ENCODE measurements at regions not wholly inside any gene's neighbourhood (a gene's known extent, or its start where the extent isn't known, plus 50 kb on each side); places are given as distances from the start of the nearest gene placed in this dataset.

DNA sequence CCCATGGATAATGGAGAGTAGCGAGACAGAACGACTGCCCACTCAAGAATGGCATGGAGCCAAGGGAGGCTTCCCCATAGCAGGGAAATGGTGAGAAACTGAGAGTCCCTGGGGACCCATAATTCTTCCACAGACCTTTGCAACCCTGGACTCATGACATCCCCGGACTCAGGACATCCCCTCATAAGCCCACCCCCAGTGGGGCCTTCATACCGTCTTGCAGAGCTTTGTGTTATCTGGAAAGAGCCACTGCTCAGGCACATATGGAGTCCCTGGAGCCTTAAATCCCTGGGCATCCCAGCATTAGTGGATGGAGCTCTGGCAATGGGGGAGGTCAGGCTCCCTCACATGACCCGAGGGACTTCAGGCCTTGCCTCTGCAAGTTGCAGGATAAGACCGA, 865.4 kb upstream of the ARRDC3 start:
- H3K4me2 ChIP-seq (ENCODE audit: low read length), result no peak overlapping the region
- H3K36me3 ChIP-seq (ENCODE audit: insufficient read depth, low read length), result no peaks in the 10 kb centered on the region
- CTCF ChIA-PET (ENCODE audit: unreplicated experiment), result no interaction called here
- H2AFZ ChIP-seq (ENCODE audit: low read length), result no peak overlapping the region
- no peak for TF ChIP-seq EZH2phosphoT487 (IDR thresholded peaks at IDR 0.05; ENCODE audit: borderline replicate concordance, low read depth, low read length)
- TF ChIP-seq, protein P1, sequence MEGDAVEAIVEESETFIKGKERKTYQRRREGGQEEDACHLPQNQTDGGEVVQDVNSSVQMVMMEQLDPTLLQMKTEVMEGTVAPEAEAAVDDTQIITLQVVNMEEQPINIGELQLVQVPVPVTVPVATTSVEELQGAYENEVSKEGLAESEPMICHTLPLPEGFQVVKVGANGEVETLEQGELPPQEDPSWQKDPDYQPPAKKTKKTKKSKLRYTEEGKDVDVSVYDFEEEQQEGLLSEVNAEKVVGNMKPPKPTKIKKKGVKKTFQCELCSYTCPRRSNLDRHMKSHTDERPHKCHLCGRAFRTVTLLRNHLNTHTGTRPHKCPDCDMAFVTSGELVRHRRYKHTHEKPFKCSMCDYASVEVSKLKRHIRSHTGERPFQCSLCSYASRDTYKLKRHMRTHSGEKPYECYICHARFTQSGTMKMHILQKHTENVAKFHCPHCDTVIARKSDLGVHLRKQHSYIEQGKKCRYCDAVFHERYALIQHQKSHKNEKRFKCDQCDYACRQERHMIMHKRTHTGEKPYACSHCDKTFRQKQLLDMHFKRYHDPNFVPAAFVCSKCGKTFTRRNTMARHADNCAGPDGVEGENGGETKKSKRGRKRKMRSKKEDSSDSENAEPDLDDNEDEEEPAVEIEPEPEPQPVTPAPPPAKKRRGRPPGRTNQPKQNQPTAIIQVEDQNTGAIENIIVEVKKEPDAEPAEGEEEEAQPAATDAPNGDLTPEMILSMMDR (conservative IDR thresholded peaks at IDR 0.05; ENCODE audit: low read length), result no peak
- no peaks in the 10 kb centered on the region for H3K9me3 ChIP-seq (ENCODE audit: low read length)
- no peaks in the 10 kb centered on the region for H4K20me1 ChIP-seq (ENCODE audit: insufficient read depth, low read length)
- POLR2A ChIA-PET, result interaction anchor here (0.7 kb wide), 1 partner anchor 11 kb away, joined by 3 read pairs; no protein-coding TSS in a partner anchor
- H3K4me3 ChIP-seq (ENCODE audit: low read depth, low read length, poor library complexity, severe bottlenecking), result no peak overlapping the region
- intact Hi-C loops (cut with micrococcal nuclease; ENCODE audit: unreplicated experiment), result no loop called here
- H3K79me2 ChIP-seq (ENCODE audit: insufficient read depth, low read depth, low read length), result no peaks in the 10 kb centered on the region
- no peak overlapping the region for H3K27ac ChIP-seq (ENCODE audit: low read depth, low read length, poor library complexity, severe bottlenecking)
- no TSS peak for BruUV-seq (replicated peaks)
- no peaks in the 10 kb centered on the region for H3K4me1 ChIP-seq (ENCODE audit: insufficient read depth, low read length, poor library complexity, severe bottlenecking)
- no peaks in the 10 kb centered on the region for H3K9me2 ChIP-seq (ENCODE audit: insufficient read depth, low read length)
- no peak for DNase-seq (ENCODE audit: low spot score)

DNA sequence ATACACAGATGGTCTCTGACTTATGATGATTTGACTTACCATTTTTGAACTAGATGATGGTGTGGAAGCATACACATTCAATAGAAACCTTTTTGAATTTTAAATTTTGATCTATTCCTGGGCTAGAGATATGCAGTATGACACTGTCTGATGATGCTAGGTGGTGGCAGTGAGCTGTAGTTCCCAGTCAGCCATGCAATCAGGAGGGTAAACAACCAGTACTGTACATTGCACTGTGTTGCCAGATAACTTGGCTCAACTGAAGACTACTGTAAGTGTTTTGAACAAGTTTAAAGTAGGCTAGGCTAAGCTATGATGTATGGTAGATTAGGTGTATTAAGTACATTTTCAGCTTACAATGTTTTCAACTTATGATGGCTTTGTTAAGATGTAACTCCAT, 859.1 kb upstream of the ARRDC3 start:
- no peaks in the 10 kb centered on the region for H3K79me2 ChIP-seq (ENCODE audit: insufficient read depth, low read depth, low read length)
- POLR2A ChIA-PET, result no interaction called here
- no peak overlapping the region for H3K4me2 ChIP-seq (ENCODE audit: low read length)
- no peak overlapping the region for H3K4me3 ChIP-seq (ENCODE audit: low read depth, low read length, poor library complexity, severe bottlenecking)
- no peak overlapping the region for H2AFZ ChIP-seq (ENCODE audit: low read length)
- DNase-seq (ENCODE audit: low spot score), result no peak
- no peak for TF ChIP-seq EZH2phosphoT487 (IDR thresholded peaks at IDR 0.05; ENCODE audit: borderline replicate concordance, low read depth, low read length)
- TF ChIP-seq, protein P1 (conservative IDR thresholded peaks at IDR 0.05; ENCODE audit: low read length), result no peak
- H4K20me1 ChIP-seq (ENCODE audit: insufficient read depth, low read length), result no peaks in the 10 kb centered on the region
- CTCF ChIA-PET (ENCODE audit: unreplicated experiment), result no interaction called here
- no peaks in the 10 kb centered on the region for H3K36me3 ChIP-seq (ENCODE audit: insufficient read depth, low read length)
- no peak overlapping the region for H3K27ac ChIP-seq (ENCODE audit: low read depth, low read length, poor library complexity, severe bottlenecking)
- intact Hi-C loops (cut with micrococcal nuclease; ENCODE audit: unreplicated experiment), result no loop called here
- H3K9me3 ChIP-seq (ENCODE audit: low read length), result no peaks in the 10 kb centered on the region
- H3K9me2 ChIP-seq (ENCODE audit: insufficient read depth, low read length), result no peaks in the 10 kb centered on the region
- H3K4me1 ChIP-seq (ENCODE audit: insufficient read depth, low read length, poor library complexity, severe bottlenecking), result no peaks in the 10 kb centered on the region
- BruUV-seq (replicated peaks), result no TSS peak

DNA sequence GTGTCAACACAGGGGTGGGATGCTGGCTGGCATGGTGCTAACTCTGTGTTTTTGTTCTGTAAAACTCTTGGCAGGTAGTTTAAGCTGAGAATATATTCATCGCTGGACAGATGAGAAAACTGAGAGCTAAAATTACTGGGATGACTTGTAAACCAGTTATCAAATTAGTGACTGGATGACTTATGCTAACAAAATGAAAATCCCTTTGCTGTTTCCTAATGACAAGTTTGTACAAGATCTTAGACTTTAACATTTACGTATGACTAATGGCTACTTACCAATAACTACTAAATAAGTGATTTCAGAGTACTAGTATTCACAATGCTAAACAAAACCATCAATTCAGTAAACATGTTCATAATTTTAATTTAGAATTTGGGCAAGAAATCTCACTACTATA, 854.8 kb upstream of the ARRDC3 start:
- Histone ChIP-seq H3K4me2 (ENCODE audit: low read length) (no peak overlapping the region), H2AFZ (ENCODE audit: low read length) (no peak overlapping the region), H3K27ac (ENCODE audit: low read depth, low read length, poor library complexity, severe bottlenecking) (no peak overlapping the region), H3K9me3 (ENCODE audit: low read length) (no peaks in the 10 kb centered on the region), H3K4me3 (ENCODE audit: low read depth, low read length, poor library complexity, severe bottlenecking) (no peak overlapping the region), H3K4me1 (ENCODE audit: insufficient read depth, low read length, poor library complexity, severe bottlenecking) (no peaks in the 10 kb centered on the region), H4K20me1 (ENCODE audit: insufficient read depth, low read length) (no peaks in the 10 kb centered on the region), H3K9me2 (ENCODE audit: insufficient read depth, low read length) (no peaks in the 10 kb centered on the region), H3K79me2 (ENCODE audit: insufficient read depth, low read depth, low read length) (no peaks in the 10 kb centered on the region), H3K36me3 (ENCODE audit: insufficient read depth, low read length) (no peaks in the 10 kb centered on the region)
- ChIA-PET CTCF (ENCODE audit: unreplicated experiment) (no interaction called here), POLR2A (interaction anchor here (0.6 kb wide), 1 partner anchor 10 kb away, joined by 3 read pairs; no protein-coding TSS in a partner anchor)
- no TSS peak for BruUV-seq (replicated peaks)
- no peak for DNase-seq (ENCODE audit: low spot score)
- intact Hi-C loops (cut with micrococcal nuclease; ENCODE audit: unreplicated experiment), result no loop called here
- TF ChIP-seq, protein P1 (conservative IDR thresholded peaks at IDR 0.05; ENCODE audit: low read length), result no peak
- no peak for TF ChIP-seq EZH2phosphoT487 (IDR thresholded peaks at IDR 0.05; ENCODE audit: borderline replicate concordance, low read depth, low read length)

Measured in OCI-LY7 (cell line).